Endothelial cell of umbilical vein (primary cell): ENCODE measurements at regions not wholly inside any gene's neighbourhood (a gene's known extent, or its start where the extent isn't known, plus 50 kb on each side); places are given as distances from the start of the nearest gene placed in this dataset.

Experiments used
- EZH2 ChIP-seq: IDR thresholded peaks from 2 replicates; pipeline ENCODE4 v1.6.1; 2012; ENCODE audit warnings: borderline replicate concordance, low read depth, mild to moderate bottlenecking, moderate library complexity, low read length, inconsistent platforms; ENCODE audit not compliant: severe bottlenecking
- GATA2 ChIP-seq: IDR thresholded peaks from 2 replicates; pipeline ENCODE4 v1.7.0; 2011; ENCODE audit warnings: low read depth, mild to moderate bottlenecking, moderate library complexity, mixed read lengths, low read length; ENCODE audit not compliant: insufficient read length, insufficient read depth
- JUN ChIP-seq: IDR thresholded peaks from 2 replicates; pipeline ENCODE4 v1.6.1; 2011; ENCODE audit warnings: borderline replicate concordance, low read depth; ENCODE audit not compliant: insufficient read length, insufficient read depth
- MYC ChIP-seq: IDR thresholded peaks from one replicate; pipeline ENCODE4 v1.6.1; 2011; ENCODE audit warnings: mild to moderate bottlenecking, low read depth, low read length
- POLR2A ChIP-seq: IDR thresholded peaks from 2 replicates; pipeline ENCODE4 v1.6.1; 2012; ENCODE audit warnings: low read depth, mild to moderate bottlenecking, control low read depth, low read length
- POLR2AphosphoS5 ChIP-seq: IDR thresholded peaks from 2 replicates; pipeline ENCODE4 v1.6.1; 2012; ENCODE audit warnings: low read depth, mild to moderate bottlenecking, control low read depth, low read length, moderate library complexity; ENCODE audit not compliant: insufficient read depth
- TF ChIP-seq, protein P1 (sequence below), 2 donors: IDR thresholded peaks; 1 replicate in 1 of 2; 2 replicates in 1 of 2; pipeline ENCODE4 v1.5.1; 2011; ENCODE audit warnings: low read length in 2 of 2, mild to moderate bottlenecking in 2 of 2, moderate library complexity in 2 of 2, control low read depth in 1 of 2, inconsistent platforms in 1 of 2, low read depth in 1 of 2; ENCODE audit not compliant: insufficient read depth in 1 of 2; ENCODE audit errors: extremely low read depth in 1 of 2
- TF ChIP-seq, protein P2 (sequence below): IDR thresholded peaks from 2 replicates; pipeline ENCODE4 v1.6.1; 2011; ENCODE audit not compliant: insufficient read depth, insufficient read length

DNA sequence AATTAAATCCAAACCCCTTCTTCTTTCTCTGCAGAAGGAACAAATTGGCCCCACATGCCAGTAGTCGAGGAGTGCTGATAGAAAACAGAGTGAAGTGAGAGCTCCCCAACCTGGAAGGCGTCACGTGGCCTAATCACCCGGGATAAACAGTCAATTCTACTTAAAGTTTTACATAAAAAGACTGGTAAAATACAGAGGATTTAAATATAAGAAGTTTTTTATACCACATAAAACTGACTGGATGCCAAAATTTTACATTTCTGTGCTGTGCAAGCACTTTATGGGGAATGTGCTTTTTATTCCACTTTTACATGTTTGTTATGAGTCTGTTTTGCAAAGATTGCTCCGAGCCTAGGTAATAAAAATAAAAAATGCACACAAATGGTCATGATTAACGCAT is 1586.8 kb upstream of the ACVR2A start:
- TF ChIP-seq MYC (no peak), EZH2 (no peak), POLR2AphosphoS5 (no peak), GATA2 (no peak), POLR2A (no peak), JUN (no peak)
- TF ChIP-seq, protein P1, sequence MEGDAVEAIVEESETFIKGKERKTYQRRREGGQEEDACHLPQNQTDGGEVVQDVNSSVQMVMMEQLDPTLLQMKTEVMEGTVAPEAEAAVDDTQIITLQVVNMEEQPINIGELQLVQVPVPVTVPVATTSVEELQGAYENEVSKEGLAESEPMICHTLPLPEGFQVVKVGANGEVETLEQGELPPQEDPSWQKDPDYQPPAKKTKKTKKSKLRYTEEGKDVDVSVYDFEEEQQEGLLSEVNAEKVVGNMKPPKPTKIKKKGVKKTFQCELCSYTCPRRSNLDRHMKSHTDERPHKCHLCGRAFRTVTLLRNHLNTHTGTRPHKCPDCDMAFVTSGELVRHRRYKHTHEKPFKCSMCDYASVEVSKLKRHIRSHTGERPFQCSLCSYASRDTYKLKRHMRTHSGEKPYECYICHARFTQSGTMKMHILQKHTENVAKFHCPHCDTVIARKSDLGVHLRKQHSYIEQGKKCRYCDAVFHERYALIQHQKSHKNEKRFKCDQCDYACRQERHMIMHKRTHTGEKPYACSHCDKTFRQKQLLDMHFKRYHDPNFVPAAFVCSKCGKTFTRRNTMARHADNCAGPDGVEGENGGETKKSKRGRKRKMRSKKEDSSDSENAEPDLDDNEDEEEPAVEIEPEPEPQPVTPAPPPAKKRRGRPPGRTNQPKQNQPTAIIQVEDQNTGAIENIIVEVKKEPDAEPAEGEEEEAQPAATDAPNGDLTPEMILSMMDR (IDR thresholded peaks at IDR 0.05; ENCODE audit: extremely low read depth in 1 of 2, insufficient read depth in 1 of 2, low read depth in 1 of 2, low read length in 2 of 2): no peak
- TF ChIP-seq, protein P2, sequence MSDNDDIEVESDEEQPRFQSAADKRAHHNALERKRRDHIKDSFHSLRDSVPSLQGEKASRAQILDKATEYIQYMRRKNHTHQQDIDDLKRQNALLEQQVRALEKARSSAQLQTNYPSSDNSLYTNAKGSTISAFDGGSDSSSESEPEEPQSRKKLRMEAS: no peak
